ENCODE measurements at regions not wholly inside any gene's neighbourhood (a gene's known extent, or its start where the extent isn't known, plus 50 kb on each side); places are given as distances from the start of the nearest gene placed in this dataset.

DNA sequence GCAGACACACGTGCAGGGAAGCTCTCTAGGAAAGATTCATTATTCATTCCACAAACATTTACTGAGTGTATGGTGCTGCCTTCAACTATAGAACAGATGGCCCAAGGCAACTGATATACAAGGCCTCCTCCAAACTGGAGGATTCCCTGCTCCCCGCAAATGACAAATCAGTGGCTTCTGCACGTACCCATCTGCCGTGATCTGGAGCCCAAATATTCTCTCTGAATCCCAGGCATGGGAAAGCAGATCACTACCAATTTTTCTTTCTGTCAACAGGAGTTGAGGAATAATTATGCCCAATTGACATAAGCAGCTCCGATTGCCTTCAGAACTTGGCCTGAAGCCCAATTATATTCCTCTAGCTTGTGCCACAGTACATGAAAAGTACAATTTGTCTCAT is 174.2 kb upstream of the CCDC196 start:
- 81 to 85% methylated on average over 5 of the region's 5 CpGs for WGBS, 2 donors
- Histone ChIP-seq H3K9ac (ENCODE audit: insufficient read depth in 1 of 2, low read length in 2 of 2) (no peak overlapping the region), H3K4me3 (no peak overlapping the region), H3K27ac (ENCODE audit: low read depth in 1 of 2, low read length in 1 of 2) (no peak overlapping the region), H3K27me3 (ENCODE audit: control insufficient read depth in 3 of 3, insufficient read depth in 3 of 3, low read length in 2 of 3) (no peaks in the 10 kb centered on the region), H3K9me3 (ENCODE audit: control insufficient read depth in 4 of 4, insufficient read depth in 3 of 4, low read length in 3 of 4) (peaks cover 0 to 9% (median 0%) of the 10 kb centered on the region in 4 donors), H3K4me1 (ENCODE audit: control insufficient read depth in 5 of 5, insufficient read depth in 5 of 5, low read length in 5 of 5) (peaks cover 0 to 5% (median 0%) of the 10 kb centered on the region in 5 donors), H3K36me3 (ENCODE audit: control insufficient read depth in 4 of 4, insufficient read depth in 4 of 4, low read length in 4 of 4) (no peaks in the 10 kb centered on the region)
- TF ChIP-seq, protein P1, sequence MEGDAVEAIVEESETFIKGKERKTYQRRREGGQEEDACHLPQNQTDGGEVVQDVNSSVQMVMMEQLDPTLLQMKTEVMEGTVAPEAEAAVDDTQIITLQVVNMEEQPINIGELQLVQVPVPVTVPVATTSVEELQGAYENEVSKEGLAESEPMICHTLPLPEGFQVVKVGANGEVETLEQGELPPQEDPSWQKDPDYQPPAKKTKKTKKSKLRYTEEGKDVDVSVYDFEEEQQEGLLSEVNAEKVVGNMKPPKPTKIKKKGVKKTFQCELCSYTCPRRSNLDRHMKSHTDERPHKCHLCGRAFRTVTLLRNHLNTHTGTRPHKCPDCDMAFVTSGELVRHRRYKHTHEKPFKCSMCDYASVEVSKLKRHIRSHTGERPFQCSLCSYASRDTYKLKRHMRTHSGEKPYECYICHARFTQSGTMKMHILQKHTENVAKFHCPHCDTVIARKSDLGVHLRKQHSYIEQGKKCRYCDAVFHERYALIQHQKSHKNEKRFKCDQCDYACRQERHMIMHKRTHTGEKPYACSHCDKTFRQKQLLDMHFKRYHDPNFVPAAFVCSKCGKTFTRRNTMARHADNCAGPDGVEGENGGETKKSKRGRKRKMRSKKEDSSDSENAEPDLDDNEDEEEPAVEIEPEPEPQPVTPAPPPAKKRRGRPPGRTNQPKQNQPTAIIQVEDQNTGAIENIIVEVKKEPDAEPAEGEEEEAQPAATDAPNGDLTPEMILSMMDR (IDR thresholded peaks at IDR 0.05; ENCODE audit: control extremely low read depth, extremely low read depth): no peak
- ATAC-seq (ENCODE audit: insufficient read depth, low FRiP score) (no peak), DNase-seq (no peak)

DNA sequence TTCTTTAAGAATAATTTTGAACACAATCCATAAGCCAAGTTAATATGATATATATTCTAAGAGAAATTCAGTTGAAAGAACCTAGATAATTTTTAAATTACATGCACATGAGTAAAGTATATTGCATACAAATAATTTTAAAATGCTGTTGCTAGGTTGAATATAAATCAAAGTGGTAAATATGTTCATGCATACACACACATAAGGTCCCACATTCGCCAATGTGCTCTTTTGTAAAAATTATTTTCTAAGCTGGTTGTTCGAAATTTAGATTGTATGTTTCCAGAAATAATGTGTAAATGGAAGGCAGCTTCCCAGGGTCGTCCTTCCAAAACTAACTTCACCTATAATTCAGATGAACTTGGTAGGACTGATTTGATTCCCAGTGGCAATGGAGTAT is 173.7 kb upstream of the CCDC196 start:
- H3K4me1 ChIP-seq (ENCODE audit: control insufficient read depth in 5 of 5, insufficient read depth in 5 of 5, low read length in 5 of 5): peaks cover 0 to 5% (median 0%) of the 10 kb centered on the region in 5 donors

DNA sequence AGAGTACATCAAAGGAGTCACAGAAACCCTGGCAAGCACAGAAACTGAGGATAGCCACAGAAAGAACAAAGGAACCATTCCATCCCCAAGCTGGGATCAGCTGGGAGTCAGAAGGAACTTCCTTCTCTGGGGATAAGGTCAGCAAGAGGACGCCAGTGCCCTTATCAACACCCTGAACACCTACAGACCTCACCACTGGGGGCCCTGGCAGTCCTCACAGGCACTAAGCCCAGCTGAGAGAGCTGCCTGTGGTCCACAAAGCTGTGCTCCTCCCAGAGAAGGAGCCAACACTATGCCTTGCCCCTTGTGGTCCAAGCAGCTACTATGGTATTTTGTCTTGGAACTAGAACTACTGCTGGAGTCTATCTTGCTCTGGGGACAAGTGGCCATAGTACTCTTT is 171.1 kb upstream of the CCDC196 start:
- DNase-seq: no peak
- ATAC-seq (ENCODE audit: insufficient read depth, low FRiP score): no peak
- whole genome bisulfite sequencing, 2 donors: 55 to 79% methylated on average over 1 of the region's 1 CpG
- Histone ChIP-seq H3K27ac (ENCODE audit: low read depth in 1 of 2, low read length in 1 of 2) (no peak overlapping the region), H3K36me3 (ENCODE audit: control insufficient read depth in 4 of 4, insufficient read depth in 4 of 4, low read length in 4 of 4) (no peaks in the 10 kb centered on the region), H3K4me1 (ENCODE audit: control insufficient read depth in 5 of 5, insufficient read depth in 5 of 5, low read length in 5 of 5) (peaks cover 0 to 5% (median 0%) of the 10 kb centered on the region in 5 donors), H3K27me3 (ENCODE audit: control insufficient read depth in 3 of 3, insufficient read depth in 3 of 3, low read length in 2 of 3) (no peaks in the 10 kb centered on the region), H3K9ac (ENCODE audit: insufficient read depth in 1 of 2, low read length in 2 of 2) (no peak overlapping the region), H3K9me3 (ENCODE audit: control insufficient read depth in 4 of 4, insufficient read depth in 3 of 4, low read length in 3 of 4) (peaks cover 0 to 7% (median 5%) of the 10 kb centered on the region in 4 donors), H3K4me3 (no peak overlapping the region)
- TF ChIP-seq, protein P1 (IDR thresholded peaks at IDR 0.05; ENCODE audit: control extremely low read depth, extremely low read depth): no peak

More for the DNA sequence above, 173.7 kb upstream of the CCDC196 start:
- Histone ChIP-seq H3K27me3 (ENCODE audit: control insufficient read depth in 3 of 3, insufficient read depth in 3 of 3, low read length in 2 of 3) (no peaks in the 10 kb centered on the region), H3K27ac (ENCODE audit: low read depth in 1 of 2, low read length in 1 of 2) (no peak overlapping the region), H3K4me3 (no peak overlapping the region), H3K9ac (ENCODE audit: insufficient read depth in 1 of 2, low read length in 2 of 2) (no peak overlapping the region), H3K9me3 (ENCODE audit: control insufficient read depth in 4 of 4, insufficient read depth in 3 of 4, low read length in 3 of 4) (peaks cover 0 to 10% (median 0%) of the 10 kb centered on the region in 4 donors), H3K36me3 (ENCODE audit: control insufficient read depth in 4 of 4, insufficient read depth in 4 of 4, low read length in 4 of 4) (no peaks in the 10 kb centered on the region)
- DNase-seq (no peak), ATAC-seq (ENCODE audit: insufficient read depth, low FRiP score) (no peak)
- TF ChIP-seq, protein P1 (IDR thresholded peaks at IDR 0.05; ENCODE audit: control extremely low read depth, extremely low read depth): no peak
- WGBS, 2 donors: 71 to 89% methylated on average over 3 of the region's 3 CpGs

DNA sequence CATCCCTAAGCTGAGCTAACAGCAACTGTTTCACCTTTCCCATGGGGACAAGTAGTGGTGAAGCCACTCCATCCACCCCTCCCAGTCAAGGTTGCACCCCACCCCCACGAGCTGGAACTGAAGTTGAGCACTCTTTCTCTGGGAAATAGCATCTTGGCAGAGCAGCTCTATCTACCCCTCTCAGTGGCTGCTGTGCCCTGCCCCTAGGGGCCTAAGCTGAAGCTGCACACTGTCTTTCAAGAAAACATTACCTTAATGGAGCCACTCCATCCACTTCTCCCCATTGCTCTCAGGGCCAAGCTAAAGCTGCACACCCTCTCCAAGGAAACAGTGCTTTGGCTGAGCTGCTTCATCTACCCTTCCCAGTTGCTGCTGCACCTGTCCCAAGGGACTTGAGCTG is 170.6 kb upstream of the CCDC196 start:
- Histone ChIP-seq H3K9me3 (ENCODE audit: control insufficient read depth in 4 of 4, insufficient read depth in 3 of 4, low read length in 3 of 4) (peaks cover 0 to 8% (median 7%) of the 10 kb centered on the region in 4 donors), H3K36me3 (ENCODE audit: control insufficient read depth in 4 of 4, insufficient read depth in 4 of 4, low read length in 4 of 4) (no peaks in the 10 kb centered on the region), H3K27ac (ENCODE audit: low read depth in 1 of 2, low read length in 1 of 2) (no peak overlapping the region), H3K4me3 (no peak overlapping the region), H3K4me1 (ENCODE audit: control insufficient read depth in 5 of 5, insufficient read depth in 5 of 5, low read length in 5 of 5) (peaks cover 0 to 5% (median 0%) of the 10 kb centered on the region in 5 donors), H3K9ac (ENCODE audit: insufficient read depth in 1 of 2, low read length in 2 of 2) (no peak overlapping the region), H3K27me3 (ENCODE audit: control insufficient read depth in 3 of 3, insufficient read depth in 3 of 3, low read length in 2 of 3) (no peaks in the 10 kb centered on the region)
- 59 to 75% methylated on average over 1 of the region's 1 CpG for WGBS, 2 donors
- DNase-seq (no peak), ATAC-seq (ENCODE audit: insufficient read depth, low FRiP score) (no peak)
- TF ChIP-seq, protein P1 (IDR thresholded peaks at IDR 0.05; ENCODE audit: control extremely low read depth, extremely low read depth): no peak
